ENCODE measurements at regions not wholly inside any gene's neighbourhood (a gene's known extent, or its start where the extent isn't known, plus 50 kb on each side); places are given as distances from the start of the nearest gene placed in this dataset.

- ChIA-PET CTCF (no interaction called here), POLR2A (ENCODE audit: unreplicated experiment) (no interaction called here)
- Histone ChIP-seq H4K20me1 (ENCODE audit: low read length) (no peaks in the 10 kb centered on the region), H3K27me3 (ENCODE audit: low read length) (no peaks in the 10 kb centered on the region), H3K9me2 (replicated peaks; ENCODE audit: low read length) (no peaks in the 10 kb centered on the region), H3K4me3 (ENCODE audit: low read length) (no peak overlapping the region), H2AFZ (ENCODE audit: low read length) (no peak overlapping the region), H3K4me2 (ENCODE audit: low read length) (no peak overlapping the region), H3K4me1 (ENCODE audit: insufficient read depth, low read length) (peaks cover 4% of the 10 kb centered on the region; the same call in 1 of the 2 replicates), H3K27ac (ENCODE audit: low read length) (no peak overlapping the region), H3K9me3 (ENCODE audit: low read length) (no peaks in the 10 kb centered on the region), H3F3A (ENCODE audit: low read length, unreplicated experiment) (no peaks in the 10 kb centered on the region), H3K79me2 (ENCODE audit: low read length) (no peaks in the 10 kb centered on the region), H3K9ac (ENCODE audit: low read length) (no peak overlapping the region), H3K36me3 (ENCODE audit: low read depth, low read length) (no peaks in the 10 kb centered on the region)
- ATAC-seq: no peak
- intact Hi-C loops (cut with micrococcal nuclease): loop anchor here (10.0 kb wide), 1 partner anchor 272 kb away; no protein-coding TSS in a partner anchor
- no peak for TF ChIP-seq EZH2phosphoT487 (IDR thresholded peaks at IDR 0.05; ENCODE audit: borderline replicate concordance, low read length)
- TF ChIP-seq, protein P1, sequence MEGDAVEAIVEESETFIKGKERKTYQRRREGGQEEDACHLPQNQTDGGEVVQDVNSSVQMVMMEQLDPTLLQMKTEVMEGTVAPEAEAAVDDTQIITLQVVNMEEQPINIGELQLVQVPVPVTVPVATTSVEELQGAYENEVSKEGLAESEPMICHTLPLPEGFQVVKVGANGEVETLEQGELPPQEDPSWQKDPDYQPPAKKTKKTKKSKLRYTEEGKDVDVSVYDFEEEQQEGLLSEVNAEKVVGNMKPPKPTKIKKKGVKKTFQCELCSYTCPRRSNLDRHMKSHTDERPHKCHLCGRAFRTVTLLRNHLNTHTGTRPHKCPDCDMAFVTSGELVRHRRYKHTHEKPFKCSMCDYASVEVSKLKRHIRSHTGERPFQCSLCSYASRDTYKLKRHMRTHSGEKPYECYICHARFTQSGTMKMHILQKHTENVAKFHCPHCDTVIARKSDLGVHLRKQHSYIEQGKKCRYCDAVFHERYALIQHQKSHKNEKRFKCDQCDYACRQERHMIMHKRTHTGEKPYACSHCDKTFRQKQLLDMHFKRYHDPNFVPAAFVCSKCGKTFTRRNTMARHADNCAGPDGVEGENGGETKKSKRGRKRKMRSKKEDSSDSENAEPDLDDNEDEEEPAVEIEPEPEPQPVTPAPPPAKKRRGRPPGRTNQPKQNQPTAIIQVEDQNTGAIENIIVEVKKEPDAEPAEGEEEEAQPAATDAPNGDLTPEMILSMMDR (conservative IDR thresholded peaks at IDR 0.05; ENCODE audit: low read depth, low read length): no peak
- no peak for TF ChIP-seq EZH2 (IDR thresholded peaks at IDR 0.05; ENCODE audit: low read length, unreplicated experiment)
- no TSS peak for BruUV-seq (replicated peaks)
- no peak for DNase-seq
Measured at GRCh38 chr14:30252783-30253674, 305.9 kb upstream of the G2E3 start.

GRCh38 chr14:30256627-30257026 is 302.3 kb upstream of the G2E3 start:
- no peaks in the 10 kb centered on the region for H3F3A ChIP-seq (ENCODE audit: low read length, unreplicated experiment)
- ATAC-seq (no peak), DNase-seq (no peak)
- H3K9me3 ChIP-seq (ENCODE audit: low read length): no peaks in the 10 kb centered on the region
- CTCF ChIA-PET: no interaction called here
- H3K36me3 ChIP-seq (ENCODE audit: low read depth, low read length): no peaks in the 10 kb centered on the region
- H3K4me3 ChIP-seq (ENCODE audit: low read length): no peak overlapping the region
- no peaks in the 10 kb centered on the region for H3K9me2 ChIP-seq (replicated peaks; ENCODE audit: low read length)
- no peak overlapping the region for H3K4me2 ChIP-seq (ENCODE audit: low read length)
- no peak for TF ChIP-seq EZH2 (IDR thresholded peaks at IDR 0.05; ENCODE audit: low read length, unreplicated experiment)
- no peak for TF ChIP-seq EZH2phosphoT487 (IDR thresholded peaks at IDR 0.05; ENCODE audit: borderline replicate concordance, low read length)
- TF ChIP-seq, protein P1 (conservative IDR thresholded peaks at IDR 0.05; ENCODE audit: low read depth, low read length): no peak
- H3K9ac ChIP-seq (ENCODE audit: low read length): no peak overlapping the region
- no peak overlapping the region for H3K27ac ChIP-seq (ENCODE audit: low read length)
- intact Hi-C loops (cut with micrococcal nuclease): loop anchor here (10.0 kb wide), 1 partner anchor 268 kb away; no protein-coding TSS in a partner anchor
- H3K79me2 ChIP-seq (ENCODE audit: low read length): no peaks in the 10 kb centered on the region
- peaks cover 9% of the 10 kb centered on the region; the same call in 1 of the 2 replicates for H3K27me3 ChIP-seq (ENCODE audit: low read length)
- BruUV-seq (replicated peaks): no TSS peak
- H3K4me1 ChIP-seq (ENCODE audit: insufficient read depth, low read length): peaks cover under 1% of the 10 kb centered on the region; the same call in 1 of the 2 replicates
- H2AFZ ChIP-seq (ENCODE audit: low read length): no peak overlapping the region
- POLR2A ChIA-PET (ENCODE audit: unreplicated experiment): no interaction called here
- H4K20me1 ChIP-seq (ENCODE audit: low read length): no peaks in the 10 kb centered on the region
